ENCODE measurements at regions not wholly inside any gene's neighbourhood (a gene's known extent, or its start where the extent isn't known, plus 50 kb on each side); places are given as distances from the start of the nearest gene placed in this dataset.

GRCh38 chr1:101148980-101149379 lies 87.8 kb upstream of the S1PR1 start:
- Histone ChIP-seq H3K36me3 (ENCODE audit: insufficient read depth) (no peaks in the 10 kb centered on the region), H3K27ac (ENCODE audit: low read depth) (no peak overlapping the region), H3K79me2 (replicated peaks; ENCODE audit: insufficient read depth) (no peaks in the 10 kb centered on the region), H3K27me3 (ENCODE audit: insufficient read depth) (no peaks in the 10 kb centered on the region), H4K20me1 (replicated peaks; ENCODE audit: insufficient read depth) (no peaks in the 10 kb centered on the region), H3K4me2 (no peak overlapping the region), H3K4me3 (no peak overlapping the region), H3K4me1 (ENCODE audit: insufficient read depth) (peaks cover 6% of the 10 kb centered on the region; the same call in 1 of the 2 replicates), H2AFZ (peak overlapping the region; percentile 1; the same call in 1 of the 2 replicates), H3F3A (replicated peaks; ENCODE audit: low read depth) (no peaks in the 10 kb centered on the region), H3K9me2 (ENCODE audit: insufficient read depth) (no peaks in the 10 kb centered on the region)
- TF ChIP-seq JUNB (IDR thresholded peaks at IDR 0.05; ENCODE audit: unreplicated experiment) (no peak), EZH2phosphoT487 (IDR thresholded peaks at IDR 0.05; ENCODE audit: unreplicated experiment) (no peak), ETS1 (IDR thresholded peaks at IDR 0.05) (no peak), ZNF331 (CRISPR knock-in tag; IDR thresholded peaks at IDR 0.05; ENCODE audit: low read depth) (no peak), CTCF (conservative IDR thresholded peaks at IDR 0.05; ENCODE audit: low read depth in 2 of 2) (no peak), EZH2 (IDR thresholded peaks at IDR 0.05; ENCODE audit: low read depth, unreplicated experiment) (no peak), ZNF114 (CRISPR knock-in tag; IDR thresholded peaks at IDR 0.05) (no peak), ZNF462 (CRISPR knock-in tag; IDR thresholded peaks at IDR 0.05) (no peak), CREB1 (CRISPR knock-in tag; IDR thresholded peaks at IDR 0.05; ENCODE audit: low read depth) (no peak), STAT1 (IDR thresholded peaks at IDR 0.05; ENCODE audit: unreplicated experiment) (no peak), POLR2AphosphoS5 (IDR thresholded peaks at IDR 0.05; ENCODE audit: low read depth) (no peak), REST (IDR thresholded peaks at IDR 0.05; ENCODE audit: unreplicated experiment) (no peak), NANOG (IDR thresholded peaks at IDR 0.05; ENCODE audit: borderline replicate concordance) (no peak)
- ATAC-seq (no peak), DNase-seq (ENCODE audit: low spot score) (no peak)
- Mint-ChIP-seq H3K9me3 (no peaks in the 10 kb centered on the region), H3K4me1 (peaks cover 24% of the 10 kb centered on the region), H3K27me3 (ENCODE audit: insufficient read depth, low read depth, poor library complexity) (no peaks in the 10 kb centered on the region), H3K4me3 (no peak overlapping the region), H3K36me3 (ENCODE audit: low read depth) (no peaks in the 10 kb centered on the region), H3K27ac (peak overlapping the region; percentile 83; the same call in 1 of the 2 replicates)

Data from GM23338 (cell line).